Upper lobe of right lung (tissue), 1 donor: ENCODE measurements at regions not wholly inside any gene's neighbourhood (a gene's known extent, or its start where the extent isn't known, plus 50 kb on each side); places are given as distances from the start of the nearest gene placed in this dataset.

Experiments
- ATAC-seq: fragments of 200-7000 bp; cut with Tn5 transposase; one replicate; pipeline ENCODE4 v1.9.1; 2020; ENCODE audit warnings: mild to moderate bottlenecking, moderate library complexity
- DNase-seq: peaks from one replicate; pipeline ENCODE4 v3.0.0-alpha.2; 2020
- H3K27ac ChIP-seq: fragments of 200-600 bp; one replicate; pipeline ENCODE4 v1.8.0; 2022
- H3K27me3 ChIP-seq: fragments of 200-600 bp; one replicate; pipeline ENCODE4 v1.8.0; 2022; ENCODE audit warnings: mild to moderate bottlenecking
- H3K36me3 ChIP-seq: fragments of 200-600 bp; one replicate; pipeline ENCODE4 v1.8.0; 2022
- H3K4me1 ChIP-seq: fragments of 200-600 bp; one replicate; pipeline ENCODE4 v1.8.0; 2022
- H3K4me3 ChIP-seq: fragments of 200-600 bp; one replicate; pipeline ENCODE4 v1.8.0; 2022; ENCODE audit warnings: mild to moderate bottlenecking
- H3K9me3 ChIP-seq: fragments of 200-600 bp; one replicate; pipeline ENCODE4 v1.8.0; 2022
- intact Hi-C: fragments of 100-400 bp; cut with DNase I; formaldehyde crosslinking; loops from one replicate; pipeline ENCODE4 v1.11.0; 2022
- TF ChIP-seq, protein P1 (sequence below): fragments of 200-600 bp; IDR thresholded peaks from one replicate; pipeline ENCODE4 v1.8.0; 2022; ENCODE audit warnings: antibody characterized with exemption
- donor health status: DM: no; HTN: yes; CAD: no; lungs with severe emphysema.

DNA sequence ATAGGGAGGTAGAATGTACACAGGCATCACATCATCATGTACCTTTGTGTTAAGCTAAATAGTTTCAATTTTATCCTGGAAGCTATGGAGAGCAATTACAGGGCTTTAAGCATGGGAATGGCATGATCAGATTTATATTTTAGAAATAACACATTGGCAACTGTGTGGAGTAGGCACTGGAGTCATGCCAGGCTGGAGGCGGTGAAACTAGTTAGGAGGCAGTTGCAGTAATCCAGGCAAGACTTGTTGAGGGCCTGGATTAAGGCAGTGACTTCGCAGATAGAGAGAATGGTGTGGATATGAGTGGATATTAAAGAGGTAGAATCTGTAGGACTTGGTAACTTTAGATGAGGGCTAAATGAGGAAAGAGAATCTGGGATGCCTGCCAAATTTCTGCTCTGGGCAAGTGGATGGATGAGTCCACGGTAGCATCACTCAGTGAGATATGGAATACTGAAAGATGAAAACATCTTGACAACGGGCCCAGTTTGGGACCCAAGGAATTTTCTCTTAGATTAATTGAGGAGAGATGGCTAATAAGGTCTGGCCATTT is 506.2 kb downstream of the FGF9 start:
- Histone ChIP-seq H3K36me3 (no peaks in the 10 kb centered on the region), H3K4me3 (no peak overlapping the region), H3K27ac (no peak overlapping the region), H3K9me3 (no peaks in the 10 kb centered on the region), H3K4me1 (no peaks in the 10 kb centered on the region), H3K27me3 (no peaks in the 10 kb centered on the region)
- no peak for ATAC-seq
- TF ChIP-seq, protein P1, sequence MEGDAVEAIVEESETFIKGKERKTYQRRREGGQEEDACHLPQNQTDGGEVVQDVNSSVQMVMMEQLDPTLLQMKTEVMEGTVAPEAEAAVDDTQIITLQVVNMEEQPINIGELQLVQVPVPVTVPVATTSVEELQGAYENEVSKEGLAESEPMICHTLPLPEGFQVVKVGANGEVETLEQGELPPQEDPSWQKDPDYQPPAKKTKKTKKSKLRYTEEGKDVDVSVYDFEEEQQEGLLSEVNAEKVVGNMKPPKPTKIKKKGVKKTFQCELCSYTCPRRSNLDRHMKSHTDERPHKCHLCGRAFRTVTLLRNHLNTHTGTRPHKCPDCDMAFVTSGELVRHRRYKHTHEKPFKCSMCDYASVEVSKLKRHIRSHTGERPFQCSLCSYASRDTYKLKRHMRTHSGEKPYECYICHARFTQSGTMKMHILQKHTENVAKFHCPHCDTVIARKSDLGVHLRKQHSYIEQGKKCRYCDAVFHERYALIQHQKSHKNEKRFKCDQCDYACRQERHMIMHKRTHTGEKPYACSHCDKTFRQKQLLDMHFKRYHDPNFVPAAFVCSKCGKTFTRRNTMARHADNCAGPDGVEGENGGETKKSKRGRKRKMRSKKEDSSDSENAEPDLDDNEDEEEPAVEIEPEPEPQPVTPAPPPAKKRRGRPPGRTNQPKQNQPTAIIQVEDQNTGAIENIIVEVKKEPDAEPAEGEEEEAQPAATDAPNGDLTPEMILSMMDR = no peak
- DNase-seq = no peak
- intact Hi-C loops = no loop called here

DNA sequence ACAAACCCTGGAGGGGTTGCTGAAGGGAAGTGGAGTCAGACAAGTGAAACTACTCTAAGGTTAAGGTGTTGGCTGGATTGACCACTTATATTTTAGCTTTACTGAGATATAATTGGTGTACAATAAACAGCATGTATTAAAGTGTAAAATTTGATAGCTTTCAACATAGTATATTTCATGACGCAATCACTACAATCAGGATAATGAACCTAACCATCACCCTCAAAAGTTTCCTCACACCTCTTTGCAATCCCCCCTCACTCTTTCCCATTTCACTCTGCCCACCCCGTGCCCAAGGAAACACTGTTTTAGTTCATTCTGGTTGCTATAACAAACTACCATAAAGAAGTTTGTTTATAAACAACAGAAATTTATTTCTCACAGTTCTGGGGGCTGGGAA is 508.0 kb downstream of the FGF9 start:
- ATAC-seq = no peak
- intact Hi-C loops = no loop called here
- TF ChIP-seq, protein P1 = no peak

DNA sequence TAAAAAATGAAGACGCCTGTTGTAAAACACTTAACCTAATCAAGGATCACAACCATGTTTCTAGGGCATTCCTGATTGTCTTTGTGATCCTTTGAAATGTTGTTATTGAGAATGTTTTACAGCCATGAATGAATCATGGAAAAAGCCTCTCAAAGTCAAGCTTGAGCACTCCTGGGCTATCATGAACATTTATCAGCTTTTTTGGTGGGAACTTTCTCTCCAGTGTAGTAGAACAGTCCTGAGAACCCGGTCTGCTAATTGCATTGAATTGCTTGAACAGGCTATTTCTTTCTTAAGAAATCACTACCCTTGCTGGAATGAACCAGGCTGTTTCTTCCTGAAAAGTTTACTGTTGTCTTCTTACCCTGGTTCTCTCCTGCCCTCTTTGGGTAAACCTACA is 516.5 kb downstream of the FGF9 start:
- Histone ChIP-seq H3K27me3 (no peaks in the 10 kb centered on the region), H3K36me3 (no peaks in the 10 kb centered on the region), H3K4me3 (no peak overlapping the region), H3K27ac (no peak overlapping the region), H3K4me1 (no peaks in the 10 kb centered on the region), H3K9me3 (no peaks in the 10 kb centered on the region)
- intact Hi-C loops = no loop called here
- TF ChIP-seq, protein P1 = no peak
- ATAC-seq (no peak), DNase-seq (no peak)

More for the DNA sequence above, 508.0 kb downstream of the FGF9 start:
- Histone ChIP-seq H3K9me3 (no peaks in the 10 kb centered on the region), H3K36me3 (no peaks in the 10 kb centered on the region), H3K27me3 (no peaks in the 10 kb centered on the region), H3K4me1 (no peaks in the 10 kb centered on the region), H3K27ac (no peak overlapping the region), H3K4me3 (no peak overlapping the region)
- no peak for DNase-seq

DNA sequence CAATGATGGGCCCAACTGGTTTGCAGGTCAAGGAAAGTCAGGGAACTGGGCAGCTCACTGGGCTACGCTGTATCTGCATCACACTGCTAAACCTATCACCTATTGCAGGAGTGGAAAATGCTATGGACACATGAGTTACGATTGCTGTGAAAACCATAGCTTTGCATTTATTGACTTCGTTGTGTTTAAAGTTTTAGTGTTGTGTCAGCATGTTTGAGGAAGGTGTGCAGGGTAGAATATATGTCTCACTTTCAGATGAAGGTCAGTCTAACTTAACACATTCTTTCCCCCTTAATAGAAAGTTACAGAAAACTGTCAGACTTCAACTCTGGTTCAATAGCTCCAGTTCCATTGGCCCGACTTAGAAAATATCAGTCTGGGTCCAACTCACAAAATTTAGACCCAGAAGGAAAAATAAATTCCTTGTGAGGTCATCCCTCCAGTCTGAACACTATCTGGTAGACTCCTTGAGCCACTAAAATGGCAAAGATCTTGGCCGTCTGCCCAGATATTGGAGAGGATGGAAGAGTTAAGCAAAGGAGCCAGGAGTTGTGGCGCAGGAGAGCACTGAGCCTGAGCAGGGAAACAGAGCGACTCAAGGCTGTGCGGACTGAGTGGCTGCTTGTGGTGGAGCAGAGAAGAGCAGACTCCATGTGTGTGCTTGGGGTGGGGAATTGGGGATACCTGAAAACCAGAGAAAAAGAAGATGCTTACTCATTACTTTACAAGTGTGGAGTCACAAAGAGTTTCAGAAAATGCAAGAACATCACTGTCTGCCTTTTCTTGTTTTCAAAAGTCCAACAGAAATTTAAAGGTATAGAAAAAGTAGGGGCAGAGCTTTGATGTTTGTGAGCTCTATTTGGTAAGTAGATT is 518.5 kb downstream of the FGF9 start:
- H3K4me1 ChIP-seq = no peaks in the 10 kb centered on the region
- H3K36me3 ChIP-seq = no peaks in the 10 kb centered on the region
- TF ChIP-seq, protein P1 = no peak
- DNase-seq (no peak), ATAC-seq (no peak)
- H3K27ac ChIP-seq = no peak overlapping the region
- H3K4me3 ChIP-seq = no peak overlapping the region
- intact Hi-C loops = no loop called here
- H3K9me3 ChIP-seq = no peaks in the 10 kb centered on the region
- H3K27me3 ChIP-seq = no peaks in the 10 kb centered on the region

DNA sequence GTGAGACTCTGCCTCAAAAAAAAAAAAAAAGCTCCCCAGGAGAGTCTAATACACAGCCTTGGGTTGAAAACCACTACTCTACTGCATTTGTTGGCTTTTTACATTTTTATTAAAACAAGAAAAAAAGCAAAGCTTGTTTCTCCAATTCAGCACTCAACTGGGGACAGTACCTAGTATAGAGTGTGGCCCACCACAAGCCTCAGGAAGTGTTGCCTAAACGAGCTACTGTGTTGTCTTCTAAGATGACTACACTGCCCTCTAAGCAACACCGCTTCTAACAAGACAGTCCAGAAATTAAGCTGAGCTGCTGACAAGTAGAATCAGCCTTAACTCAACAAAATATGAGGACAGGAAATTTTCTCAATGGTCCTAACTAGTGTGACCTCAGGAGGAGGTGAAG is 522.2 kb downstream of the FGF9 start:
- Histone ChIP-seq H3K9me3 (no peaks in the 10 kb centered on the region), H3K27ac (no peak overlapping the region), H3K27me3 (no peaks in the 10 kb centered on the region), H3K4me1 (no peaks in the 10 kb centered on the region), H3K36me3 (no peaks in the 10 kb centered on the region), H3K4me3 (no peak overlapping the region)
- intact Hi-C loops = no loop called here
- TF ChIP-seq, protein P1 = no peak
- ATAC-seq = no peak
- no peak for DNase-seq
